HUES64 (cell line): ENCODE measurements at regions not wholly inside any gene's neighbourhood (a gene's known extent, or its start where the extent isn't known, plus 50 kb on each side); places are given as distances from the start of the nearest gene placed in this dataset.

Source experiments
- H3K27ac ChIP-seq: 2 replicates; pipeline ENCODE4 v1.7.0; 2013; ENCODE audit warnings: low read depth, low read length, inconsistent platforms
- H3K27me3 ChIP-seq: 2 replicates; pipeline ENCODE4 v1.6.1; 2013; ENCODE audit warnings: mild to moderate bottlenecking, low read length; ENCODE audit not compliant: insufficient read depth
- H3K36me3 ChIP-seq: 2 replicates; pipeline ENCODE4 v1.6.1; 2013; ENCODE audit warnings: mild to moderate bottlenecking, low read length; ENCODE audit not compliant: insufficient read depth
- H3K4me1 ChIP-seq: 2 replicates; pipeline ENCODE4 v1.6.1; 2013; ENCODE audit warnings: mild to moderate bottlenecking, low read length, moderate library complexity; ENCODE audit not compliant: insufficient read depth
- H3K4me3 ChIP-seq: 2 replicates; pipeline ENCODE4 v1.5.1; 2013; ENCODE audit warnings: mild to moderate bottlenecking, low read length, moderate library complexity
- H3K9ac ChIP-seq: 2 replicates; pipeline ENCODE4 v1.6.1; 2013; ENCODE audit warnings: mild to moderate bottlenecking, low read depth, low read length
- H3K9me3 ChIP-seq: 2 replicates; pipeline ENCODE4 v1.6.1; 2013; ENCODE audit warnings: low read depth, low read length; ENCODE audit not compliant: insufficient read depth
- WGBS: fragments of 150-250, 120-280 bp; methylation state at CpG from one replicate; pipeline ENCODE4 v1.1.7; 2013; ENCODE audit warnings: missing lambda C conversion rate; 5-methylcytosine and 5-hydroxymethylcytosine counted together

GRCh38 chr12:116384175-116384574 is 106.7 kb upstream of the MED13L start:
- no peak overlapping the region for H3K27ac ChIP-seq
- peaks cover 35% of the 10 kb centered on the region for H3K4me1 ChIP-seq
- H3K27me3 ChIP-seq, result no peaks in the 10 kb centered on the region
- no peak overlapping the region for H3K9ac ChIP-seq
- H3K9me3 ChIP-seq, result no peaks in the 10 kb centered on the region
- WGBS, result 89% methylated on average over 5 of the region's 5 CpGs
- H3K36me3 ChIP-seq, result no peaks in the 10 kb centered on the region
- no peak overlapping the region for H3K4me3 ChIP-seq

- H3K9ac ChIP-seq, result no peak overlapping the region
- H3K9me3 ChIP-seq, result no peaks in the 10 kb centered on the region
- no peaks in the 10 kb centered on the region for H3K36me3 ChIP-seq
- H3K4me3 ChIP-seq, result no peak overlapping the region
- H3K27ac ChIP-seq, result no peak overlapping the region
- peaks cover 35% of the 10 kb centered on the region for H3K4me1 ChIP-seq
- H3K27me3 ChIP-seq, result no peaks in the 10 kb centered on the region
- 74% methylated on average over 6 of the region's 7 CpGs for WGBS
Observed at GRCh38 chr12:116384691-116385485, 107.4 kb upstream of the MED13L start.

GRCh38 chr12:116385486-116386217 is 108.2 kb upstream of the MED13L start:
- no peaks in the 10 kb centered on the region for H3K27me3 ChIP-seq
- no peak overlapping the region for H3K4me3 ChIP-seq
- 81% methylated on average over 21 of the region's 21 CpGs for WGBS
- H3K36me3 ChIP-seq, result no peaks in the 10 kb centered on the region
- H3K27ac ChIP-seq, result no peak overlapping the region
- H3K4me1 ChIP-seq, result peaks cover 35% of the 10 kb centered on the region
- no peak overlapping the region for H3K9ac ChIP-seq
- H3K9me3 ChIP-seq, result no peaks in the 10 kb centered on the region

- Histone ChIP-seq H3K27ac (no peak overlapping the region), H3K9ac (no peak overlapping the region), H3K36me3 (no peaks in the 10 kb centered on the region), H3K4me1 (peaks cover 13% of the 10 kb centered on the region), H3K27me3 (no peaks in the 10 kb centered on the region), H3K9me3 (no peaks in the 10 kb centered on the region), H3K4me3 (no peak overlapping the region)
- 88% methylated on average over 6 of the region's 6 CpGs for WGBS
Observed at GRCh38 chr12:116389326-116389725, 111.8 kb upstream of the MED13L start.

GRCh38 chr12:116389990-116390389 is 112.5 kb upstream of the MED13L start:
- Histone ChIP-seq H3K9ac (no peak overlapping the region), H3K9me3 (no peaks in the 10 kb centered on the region), H3K4me1 (peaks cover 7% of the 10 kb centered on the region; the same call in 1 of the 2 replicates), H3K27me3 (no peaks in the 10 kb centered on the region), H3K4me3 (no peak overlapping the region), H3K27ac (no peak overlapping the region), H3K36me3 (no peaks in the 10 kb centered on the region)
- WGBS, result 92% methylated on average over 4 of the region's 5 CpGs

- Histone ChIP-seq H3K9me3 (no peaks in the 10 kb centered on the region), H3K4me3 (no peak overlapping the region), H3K9ac (no peak overlapping the region), H3K4me1 (peaks cover 3% of the 10 kb centered on the region; the same call in 1 of the 2 replicates), H3K36me3 (no peaks in the 10 kb centered on the region), H3K27ac (no peak overlapping the region), H3K27me3 (no peaks in the 10 kb centered on the region)
- WGBS, result 97% methylated on average over 6 of the region's 6 CpGs
Observed at GRCh38 chr12:116390401-116391335, 113.2 kb upstream of the MED13L start.

- 87% methylated on average over 3 of the region's 3 CpGs for WGBS
- H3K4me1 ChIP-seq, result no peaks in the 10 kb centered on the region
- no peaks in the 10 kb centered on the region for H3K27me3 ChIP-seq
- H3K27ac ChIP-seq, result no peak overlapping the region
- no peaks in the 10 kb centered on the region for H3K9me3 ChIP-seq
- no peaks in the 10 kb centered on the region for H3K36me3 ChIP-seq
- no peak overlapping the region for H3K9ac ChIP-seq
- no peak overlapping the region for H3K4me3 ChIP-seq
Observed at GRCh38 chr12:116391501-116391900, 114.0 kb upstream of the MED13L start.

- no peak overlapping the region for H3K4me3 ChIP-seq
- no peaks in the 10 kb centered on the region for H3K36me3 ChIP-seq
- H3K27ac ChIP-seq, result no peak overlapping the region
- no peak overlapping the region for H3K9ac ChIP-seq
- WGBS, result 93% methylated on average over 6 of the region's 6 CpGs
- H3K4me1 ChIP-seq, result no peaks in the 10 kb centered on the region
- no peaks in the 10 kb centered on the region for H3K9me3 ChIP-seq
- H3K27me3 ChIP-seq, result no peaks in the 10 kb centered on the region
Observed at GRCh38 chr12:116392061-116392460, 114.6 kb upstream of the MED13L start.

- Histone ChIP-seq H3K4me1 (no peaks in the 10 kb centered on the region), H3K4me3 (no peak overlapping the region), H3K27me3 (no peaks in the 10 kb centered on the region), H3K36me3 (no peaks in the 10 kb centered on the region), H3K9me3 (no peaks in the 10 kb centered on the region), H3K27ac (no peak overlapping the region), H3K9ac (no peak overlapping the region)
- WGBS, result 75% methylated on average over 10 of the region's 10 CpGs
Observed at GRCh38 chr12:116393255-116393654, 115.8 kb upstream of the MED13L start.

- H3K9ac ChIP-seq, result no peak overlapping the region
- H3K36me3 ChIP-seq, result no peaks in the 10 kb centered on the region
- H3K9me3 ChIP-seq, result peaks cover 2% of the 10 kb centered on the region; the same call in 1 of the 2 replicates
- no peak overlapping the region for H3K4me3 ChIP-seq
- 85% methylated on average over 14 of the region's 14 CpGs for WGBS
- no peaks in the 10 kb centered on the region for H3K4me1 ChIP-seq
- H3K27me3 ChIP-seq, result no peaks in the 10 kb centered on the region
- no peak overlapping the region for H3K27ac ChIP-seq
Observed at GRCh38 chr12:116393859-116394650, 116.6 kb upstream of the MED13L start.
